Pulmonary artery endothelial cell (primary cell): ENCODE measurements at regions not wholly inside any gene's neighbourhood (a gene's known extent, or its start where the extent isn't known, plus 50 kb on each side); places are given as distances from the start of the nearest gene placed in this dataset.
"Not testable (repeated sequence)": the region's sequence is repeated elsewhere in the genome, so short reads cannot be mapped to it uniquely, and the experiment has no call there.

Experiments used
- DNase-seq: peaks from one replicate; pipeline ENCODE4 v3.0.0-alpha.2; 2011; ENCODE audit warnings: low read depth, low spot score

- no peak for DNase-seq
These were observed 55.9 kb downstream of the BHLHE40 start for GRCh38 chr3:5035113-5035512.

DNA sequence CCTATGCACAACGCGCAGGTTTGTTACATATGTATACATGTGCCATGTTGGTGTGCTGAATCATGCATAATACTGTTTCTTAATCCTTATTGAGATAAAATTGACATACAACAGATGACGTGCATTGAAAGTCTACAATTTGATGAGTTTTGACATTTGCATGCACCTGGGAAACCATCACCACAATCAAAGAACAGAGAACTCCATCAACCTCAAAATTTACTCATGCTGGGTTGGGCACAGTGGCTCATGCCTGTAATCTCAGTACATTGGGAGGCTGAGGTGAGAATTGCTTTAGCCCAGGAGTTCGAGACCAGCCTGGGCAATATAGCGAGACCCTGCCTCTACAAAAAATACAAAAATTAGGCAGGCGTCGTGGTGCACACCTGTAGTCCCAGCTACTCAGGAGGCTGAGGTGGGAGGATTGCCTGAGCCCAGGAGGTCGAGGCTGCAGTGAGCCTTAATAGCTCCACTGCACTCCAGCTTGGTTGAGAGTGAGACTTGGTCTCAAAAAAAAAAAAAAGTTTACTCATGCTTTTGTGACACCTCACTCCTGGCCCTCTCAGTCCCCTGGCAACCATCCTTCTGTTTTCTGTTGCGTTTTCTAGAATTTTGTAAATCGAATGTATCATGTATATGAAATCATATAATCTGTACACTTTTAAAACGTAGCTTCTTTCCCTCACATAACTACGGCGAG lies 56.6 kb downstream of the BHLHE40 start:
- DNase-seq = no peak

- DNase-seq = no peak
These were observed 57.1 kb downstream of the BHLHE40 start for GRCh38 chr3:5036392-5036766.

- DNase-seq = no peak
These were observed 57.6 kb downstream of the BHLHE40 start for GRCh38 chr3:5036858-5037257.

DNA sequence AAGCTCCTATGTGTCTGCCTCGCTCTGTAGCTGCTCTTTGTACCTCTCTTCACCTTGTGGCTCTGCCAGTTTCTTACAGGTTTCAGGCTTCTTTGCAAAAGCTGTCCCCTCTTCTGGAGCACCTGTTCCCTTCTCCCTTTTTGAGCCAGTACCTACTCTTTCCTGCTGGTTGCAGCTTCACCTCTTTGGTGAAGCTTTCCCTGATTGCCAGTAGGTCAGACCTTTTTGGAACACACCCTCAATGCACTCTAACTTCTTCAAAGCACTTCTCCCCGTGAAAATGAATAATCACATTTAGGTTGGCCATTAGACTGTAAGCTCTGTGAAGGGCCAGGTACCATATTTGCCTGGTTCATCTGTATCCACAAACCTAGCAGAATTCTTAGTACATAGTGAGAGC lies 60.3 kb downstream of the BHLHE40 start:
- DNase-seq = no peak

- DNase-seq = no peak
These were observed 62.1 kb downstream of the BHLHE40 start for GRCh38 chr3:5041315-5041714.

GRCh38 chr3:5045961-5046360 lies 66.7 kb downstream of the BHLHE40 start:
- DNase-seq = no peak

DNA sequence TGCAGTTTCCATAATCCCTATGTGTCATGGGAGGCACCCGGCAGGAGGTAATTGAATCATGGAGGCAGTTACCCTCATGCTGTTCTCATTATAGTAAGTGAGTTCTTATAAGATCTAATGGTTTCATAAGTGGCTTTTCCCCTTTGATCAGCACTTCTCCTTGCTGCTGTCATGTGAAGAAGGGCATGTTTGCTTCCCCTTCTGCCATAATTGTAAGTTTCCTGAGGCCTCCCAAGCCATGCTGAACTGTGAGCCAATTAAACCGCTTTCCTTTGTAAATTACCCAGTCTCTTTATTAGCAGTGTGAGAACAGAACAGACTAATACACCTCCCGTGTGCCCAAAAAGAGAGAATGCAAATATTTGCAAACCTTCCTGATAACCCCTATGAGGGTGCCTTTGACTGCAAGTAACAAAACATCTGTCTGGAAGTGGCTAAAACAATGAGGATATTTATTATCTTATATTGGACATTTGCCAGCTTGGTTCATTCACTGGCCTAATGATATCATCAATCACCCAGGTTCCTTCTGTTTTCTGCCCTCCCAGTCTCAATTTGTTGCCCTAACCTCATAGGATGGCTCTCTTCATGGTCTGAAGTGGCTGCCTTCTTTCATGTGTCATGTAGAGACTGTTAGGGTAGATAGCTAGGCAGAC lies 68.7 kb downstream of the BHLHE40 start:
- DNase-seq = no peak

GRCh38 chr3:5051772-5052171 lies 70.3 kb upstream of the ARL8B start:
- DNase-seq = no peak

GRCh38 chr3:5052247-5052646 lies 69.8 kb upstream of the ARL8B start:
- DNase-seq = no peak

DNA sequence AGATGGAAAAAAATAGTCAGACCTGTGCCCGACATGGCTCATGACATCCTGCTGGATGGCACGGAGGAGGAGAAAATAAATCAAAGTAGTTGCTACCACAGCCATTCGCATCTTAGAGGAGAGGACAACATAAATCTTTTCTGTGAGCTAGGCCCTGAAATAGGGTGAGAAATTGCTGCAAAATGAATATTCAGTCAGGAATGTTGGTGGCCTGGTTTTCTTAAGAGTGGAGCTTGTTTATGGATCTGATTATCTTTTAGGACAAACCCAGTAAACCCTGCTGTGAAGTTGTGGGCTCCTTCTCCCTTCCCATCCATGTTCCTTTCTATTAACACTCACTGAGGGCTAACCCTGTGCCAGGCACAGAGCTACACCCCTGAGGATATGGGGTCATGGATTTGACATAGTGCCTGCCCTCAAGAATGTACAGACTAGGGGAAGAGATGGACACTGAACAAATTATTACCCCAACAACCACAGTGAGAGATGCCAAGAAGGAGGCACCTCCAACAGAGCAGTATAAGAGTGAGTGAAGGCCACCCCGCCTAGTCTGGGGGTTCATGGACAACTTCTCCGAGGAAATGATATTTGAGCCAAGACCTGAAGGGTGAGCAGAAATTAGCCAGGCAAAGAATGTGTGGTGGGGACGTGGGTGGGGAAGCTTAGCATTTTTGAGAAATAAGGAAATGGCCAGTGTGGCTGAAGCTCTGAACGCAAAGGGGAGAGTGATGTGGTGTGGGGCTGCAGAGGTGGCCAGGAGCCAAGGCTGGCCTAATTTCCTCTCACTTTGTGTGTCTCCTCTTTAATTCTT lies 68.9 kb upstream of the ARL8B start:
- DNase-seq = no peak

GRCh38 chr3:5054098-5054497 lies 68.0 kb upstream of the ARL8B start:
- no peak for DNase-seq

DNA sequence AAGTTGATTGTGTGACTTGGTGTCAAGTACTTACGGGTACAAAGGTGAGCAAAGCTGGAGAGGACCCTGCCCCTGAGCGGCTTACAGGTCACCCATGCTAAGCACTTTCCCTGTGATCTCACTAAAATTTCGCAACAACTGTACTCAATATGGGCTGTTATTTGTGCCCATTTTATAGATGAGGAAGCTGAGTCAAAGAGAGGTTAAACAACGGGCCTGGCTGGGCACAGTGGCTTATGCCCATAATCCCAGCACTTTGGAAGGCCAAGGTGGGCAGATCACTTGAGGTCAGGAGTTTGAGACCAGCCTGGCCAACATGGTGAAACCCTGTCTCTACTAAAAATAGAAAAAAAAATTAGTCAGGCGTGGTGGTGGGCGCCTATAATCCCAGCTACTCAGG lies 67.5 kb upstream of the ARL8B start:
- not testable (repeated sequence) for DNase-seq

DNA sequence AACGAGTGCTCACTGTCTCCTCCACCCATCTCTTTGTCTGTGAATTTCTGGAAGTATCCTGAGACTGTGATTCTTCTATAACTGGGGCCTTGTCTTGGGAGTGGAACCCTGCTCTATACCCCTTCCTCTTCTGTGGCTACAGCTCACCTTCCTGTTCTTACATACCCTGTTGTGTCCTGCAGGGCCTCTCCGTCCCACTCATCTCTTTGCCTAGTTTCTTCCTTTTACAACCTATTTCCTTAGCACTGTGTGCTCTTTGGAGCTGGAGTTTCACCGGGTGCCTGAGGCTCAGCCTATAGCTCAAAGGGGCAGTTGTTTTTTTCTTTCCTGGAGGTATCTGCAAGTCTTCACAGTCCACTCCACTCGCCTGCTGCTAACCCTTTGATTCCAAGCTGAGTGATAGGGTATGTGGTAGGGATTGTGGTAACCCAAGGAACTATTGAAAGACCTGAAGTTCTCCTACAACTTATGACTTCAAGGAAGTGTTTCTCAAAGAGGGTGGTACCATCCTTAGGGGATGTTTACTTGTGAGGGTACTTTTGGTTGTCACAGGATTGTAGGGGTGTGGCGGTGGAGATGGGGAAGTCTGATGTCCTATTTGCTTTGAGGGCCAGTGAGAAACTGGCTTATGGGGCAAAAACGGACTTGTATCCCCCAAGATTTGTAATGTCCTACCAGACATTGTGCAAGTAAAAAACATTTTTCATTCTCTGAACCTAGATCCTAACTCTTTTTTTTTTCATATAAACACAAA lies 66.6 kb upstream of the ARL8B start:
- DNase-seq = no peak

DNA sequence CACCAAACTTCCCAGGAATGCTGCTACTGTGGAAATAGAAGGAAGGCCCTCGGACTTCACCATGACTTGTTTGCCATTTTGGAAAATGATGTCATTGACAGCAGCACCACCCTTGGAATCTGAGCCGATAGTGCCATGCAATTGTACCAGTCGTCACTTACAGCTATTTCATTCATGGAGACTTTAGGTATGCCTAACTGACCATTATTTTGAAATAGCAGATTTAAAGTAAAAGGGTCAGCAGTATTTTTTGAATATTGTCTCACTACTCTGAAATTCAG lies 66.0 kb upstream of the ARL8B start:
- DNase-seq = no peak

- no peak for DNase-seq
These were observed 64.8 kb upstream of the ARL8B start for GRCh38 chr3:5057272-5057671.

DNA sequence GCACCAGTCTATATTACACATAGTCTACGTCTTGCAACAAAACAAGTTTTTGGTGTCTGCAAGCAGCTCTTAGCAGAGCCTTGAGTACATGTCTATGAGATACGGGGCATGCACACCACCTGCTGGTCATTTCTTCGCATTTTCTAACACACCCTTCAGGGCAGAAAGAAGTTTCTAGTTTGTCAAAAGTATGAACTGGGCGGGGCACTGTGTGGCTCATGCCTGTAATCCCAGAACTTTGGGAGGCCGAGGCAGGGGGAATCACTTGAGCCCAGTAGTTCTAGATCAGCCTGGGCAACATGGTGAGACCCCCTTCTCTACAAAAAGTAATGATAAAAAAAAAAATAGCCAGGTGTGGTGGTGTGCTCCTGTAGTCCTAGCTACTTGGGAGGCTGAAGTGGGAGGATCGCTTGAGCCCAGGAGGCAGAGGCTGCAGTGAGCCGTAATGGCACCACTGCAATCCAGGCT lies 64.2 kb upstream of the ARL8B start:
- DNase-seq = peak; percentile 54

- DNase-seq = no peak
These were observed 63.6 kb upstream of the ARL8B start for GRCh38 chr3:5058471-5058951.

DNA sequence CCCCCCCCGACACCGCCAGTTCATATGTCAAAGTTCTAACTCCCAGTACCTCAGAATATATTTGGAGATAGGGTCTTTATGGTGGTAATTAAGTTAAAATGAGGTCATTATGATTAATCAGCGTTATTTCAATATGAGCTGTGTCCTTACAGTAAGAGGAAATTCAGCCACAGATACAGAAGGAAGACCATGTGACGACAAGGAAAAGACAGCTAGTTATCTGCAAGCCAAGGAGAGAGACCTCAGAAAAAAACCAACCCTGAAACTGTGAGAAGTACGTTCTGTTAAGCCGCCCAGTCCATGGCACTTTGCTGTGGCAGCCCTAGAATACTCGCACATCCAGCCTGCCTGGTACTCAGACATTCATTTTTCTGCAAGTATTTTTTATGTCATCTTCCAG lies 62.3 kb upstream of the ARL8B start:
- DNase-seq = no peak

DNA sequence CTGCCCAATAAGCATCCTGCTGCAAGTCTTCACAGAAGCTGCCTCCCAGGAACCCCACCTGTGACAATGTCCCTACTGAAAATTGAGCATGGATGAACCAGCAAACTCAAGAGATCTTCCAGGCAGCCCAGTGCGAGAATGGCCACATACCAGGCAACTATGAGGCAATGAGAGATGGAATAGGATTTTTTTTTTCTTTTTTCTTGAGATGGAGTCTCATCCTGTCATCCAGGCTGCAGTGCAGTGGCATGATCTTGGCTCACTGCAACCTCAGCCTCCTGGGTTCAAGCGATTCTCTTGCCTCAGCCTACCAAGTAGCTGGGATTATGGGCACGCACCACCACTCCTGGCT lies 60.9 kb upstream of the ARL8B start:
- DNase-seq = no peak

- DNase-seq = no peak
These were observed 58.4 kb upstream of the ARL8B start for GRCh38 chr3:5063724-5064123.

DNA sequence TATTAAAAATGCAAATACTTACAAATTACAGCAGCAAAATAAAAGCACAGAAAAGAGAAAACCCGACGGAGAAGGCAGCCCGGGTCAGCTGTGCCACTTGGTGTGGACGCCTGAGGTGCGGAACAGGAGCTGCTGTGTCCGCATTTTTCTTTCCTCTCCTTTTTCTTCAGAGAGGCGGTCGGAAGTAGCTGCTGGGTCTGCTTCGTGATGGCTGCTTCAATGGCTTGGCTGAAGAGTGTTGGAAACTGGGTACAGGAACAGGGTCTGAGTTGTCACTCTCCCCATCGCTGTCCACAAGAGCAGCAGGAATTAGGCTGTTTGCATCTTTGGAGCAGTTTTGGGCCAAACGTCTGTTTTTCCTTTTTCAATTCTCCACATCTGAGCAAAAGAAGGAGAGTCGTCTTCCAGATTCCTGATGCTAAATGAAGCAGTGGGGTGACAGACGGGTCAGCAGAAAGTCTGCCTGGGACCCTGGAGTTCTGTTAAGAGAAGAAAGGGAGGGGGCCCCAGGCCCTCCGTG lies 53.5 kb upstream of the ARL8B start:
- DNase-seq = no peak
